SU-DHL-6 (cell line): ENCODE measurements at regions not wholly inside any gene's neighbourhood (a gene's known extent, or its start where the extent isn't known, plus 50 kb on each side); places are given as distances from the start of the nearest gene placed in this dataset.

ENCODE experiments used
- EZH2phosphoT487 ChIP-seq: fragments of 200-600 bp; sonication (generic), shearing (Covaris generic); conservative IDR thresholded peaks from 2 replicates; pipeline ENCODE4 v1.6.1; 2018; ENCODE audit warnings: mild to moderate bottlenecking, antibody characterized with exemption, low read length, moderate library complexity, mixed read lengths
- TF ChIP-seq, protein P1 (sequence below): fragments of 200-600 bp; sonication (generic); IDR thresholded peaks from one replicate; pipeline ENCODE4 v1.5.1; 2017; ENCODE audit warnings: antibody characterized with exemption, mild to moderate bottlenecking, low read length, moderate library complexity; ENCODE audit not compliant: insufficient read depth, poor library complexity, severe bottlenecking

DNA sequence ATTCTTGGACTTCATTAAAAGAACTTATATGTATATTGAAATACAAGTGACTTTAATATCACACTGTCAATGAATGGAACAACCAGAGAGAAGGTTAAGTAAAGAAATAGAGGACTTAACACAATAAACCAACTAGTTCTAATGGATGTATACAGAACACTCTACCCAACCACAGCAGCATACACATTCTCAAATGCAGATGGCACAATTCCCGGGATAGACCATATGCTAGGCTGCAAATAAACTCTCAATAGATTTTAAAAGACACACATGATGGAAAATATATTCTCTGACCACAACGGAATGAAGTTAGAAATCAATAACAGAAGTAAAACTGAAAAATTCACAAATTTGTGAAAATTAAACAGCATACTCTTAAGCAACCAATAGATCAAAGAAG, 214.3 kb upstream of the LINGO1 start:
- TF ChIP-seq, protein P1, sequence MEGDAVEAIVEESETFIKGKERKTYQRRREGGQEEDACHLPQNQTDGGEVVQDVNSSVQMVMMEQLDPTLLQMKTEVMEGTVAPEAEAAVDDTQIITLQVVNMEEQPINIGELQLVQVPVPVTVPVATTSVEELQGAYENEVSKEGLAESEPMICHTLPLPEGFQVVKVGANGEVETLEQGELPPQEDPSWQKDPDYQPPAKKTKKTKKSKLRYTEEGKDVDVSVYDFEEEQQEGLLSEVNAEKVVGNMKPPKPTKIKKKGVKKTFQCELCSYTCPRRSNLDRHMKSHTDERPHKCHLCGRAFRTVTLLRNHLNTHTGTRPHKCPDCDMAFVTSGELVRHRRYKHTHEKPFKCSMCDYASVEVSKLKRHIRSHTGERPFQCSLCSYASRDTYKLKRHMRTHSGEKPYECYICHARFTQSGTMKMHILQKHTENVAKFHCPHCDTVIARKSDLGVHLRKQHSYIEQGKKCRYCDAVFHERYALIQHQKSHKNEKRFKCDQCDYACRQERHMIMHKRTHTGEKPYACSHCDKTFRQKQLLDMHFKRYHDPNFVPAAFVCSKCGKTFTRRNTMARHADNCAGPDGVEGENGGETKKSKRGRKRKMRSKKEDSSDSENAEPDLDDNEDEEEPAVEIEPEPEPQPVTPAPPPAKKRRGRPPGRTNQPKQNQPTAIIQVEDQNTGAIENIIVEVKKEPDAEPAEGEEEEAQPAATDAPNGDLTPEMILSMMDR: no peak
- TF ChIP-seq EZH2phosphoT487: no peak
